H1 (cell line): ENCODE measurements at regions not wholly inside any gene's neighbourhood (a gene's known extent, or its start where the extent isn't known, plus 50 kb on each side); places are given as distances from the start of the nearest gene placed in this dataset.

Experiments used
- CBX5 ChIP-seq: fragments of 300-800, 300-1000 bp; sonication (generic); IDR thresholded peaks from 2 replicates; pipeline ENCODE4 v1.7.1; 2016; ENCODE audit warnings: antibody characterized with exemption, low read length, low read depth
- CHD1 ChIP-seq: IDR thresholded peaks from 2 replicates; pipeline ENCODE4 v1.6.1; 2012; ENCODE audit warnings: low read depth, low read length, improper control_type of control experiment
- CHD7 ChIP-seq: fragments of 300-600 bp; sonication (generic); IDR thresholded peaks from 2 replicates; pipeline ENCODE4 v1.7.1; 2012; ENCODE audit warnings: low read length, moderate library complexity, mild to moderate bottlenecking, inconsistent platforms; ENCODE audit not compliant: insufficient replicate concordance
- CTBP2 ChIP-seq: IDR thresholded peaks from 2 replicates; pipeline ENCODE4 v1.7.0; 2011; ENCODE audit warnings: borderline replicate concordance, mild to moderate bottlenecking, moderate library complexity, mixed read lengths, low read length; ENCODE audit not compliant: insufficient read depth, insufficient read length
- E2F6 ChIP-seq: IDR thresholded peaks from 2 replicates; pipeline ENCODE4 v1.6.1; 2012; ENCODE audit warnings: inconsistent platforms
- RBBP5 ChIP-seq: IDR thresholded peaks from 2 replicates; pipeline ENCODE4 v1.7.1; 2012; ENCODE audit warnings: low read depth, mild to moderate bottlenecking, inconsistent platforms, low read length, moderate library complexity, borderline replicate concordance
- RFX5 ChIP-seq: IDR thresholded peaks from 2 replicates; pipeline ENCODE4 v1.6.1; 2011; ENCODE audit warnings: low read depth, low read length, improper control_type of control experiment, borderline replicate concordance
- SP2 ChIP-seq: IDR thresholded peaks from 2 replicates; pipeline ENCODE4 v1.6.1; 2012; ENCODE audit warnings: mild to moderate bottlenecking, low read length, inconsistent platforms
- SRF ChIP-seq: IDR thresholded peaks from 2 replicates; pipeline ENCODE4 v1.6.1; 2011; ENCODE audit warnings: mild to moderate bottlenecking, low read depth, low read length, moderate library complexity
- SUZ12 ChIP-seq: fragments of 200-600 bp; sonication (generic); IDR thresholded peaks from 2 replicates; pipeline ENCODE4 v1.6.1; 2012; ENCODE audit warnings: mild to moderate bottlenecking, inconsistent platforms, low read length, moderate library complexity, mixed read lengths
- TAF1 ChIP-seq: IDR thresholded peaks from 2 replicates; pipeline ENCODE4 v1.6.1; 2011; ENCODE audit warnings: mild to moderate bottlenecking, low read depth, low read length
- TF ChIP-seq, protein P1 (sequence below): IDR thresholded peaks from 2 replicates; pipeline ENCODE4 v1.6.1; 2012; ENCODE audit warnings: inconsistent platforms

DNA sequence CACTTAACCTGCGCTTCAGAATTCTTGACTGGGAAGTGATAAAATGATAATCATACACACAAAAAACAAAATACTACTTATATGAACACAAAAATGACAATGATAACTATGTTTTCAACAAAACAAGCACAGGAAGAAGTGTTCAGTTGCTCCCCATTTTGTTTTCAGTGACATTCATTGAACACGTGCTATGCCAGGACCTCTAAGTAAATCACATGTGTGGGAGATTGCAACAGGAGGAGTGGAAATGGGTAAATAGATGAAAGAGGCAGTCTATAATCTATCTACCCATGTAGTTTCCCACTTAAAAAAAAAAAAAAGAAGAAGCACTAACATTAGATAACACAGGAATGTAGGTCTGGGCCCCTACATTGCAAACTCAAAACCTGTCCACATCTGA is 183.5 kb upstream of the HNRNPA3 start (continued):
- no peak for TF ChIP-seq CHD7
- TF ChIP-seq SUZ12 = no peak
- no peak for TF ChIP-seq RBBP5
- no peak for TF ChIP-seq SRF
- TF ChIP-seq CTBP2 = no peak
- TF ChIP-seq, protein P1, sequence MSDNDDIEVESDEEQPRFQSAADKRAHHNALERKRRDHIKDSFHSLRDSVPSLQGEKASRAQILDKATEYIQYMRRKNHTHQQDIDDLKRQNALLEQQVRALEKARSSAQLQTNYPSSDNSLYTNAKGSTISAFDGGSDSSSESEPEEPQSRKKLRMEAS = no peak
- no peak for TF ChIP-seq TAF1
- TF ChIP-seq CHD1 = no peak
- no peak for TF ChIP-seq CBX5
- no peak for TF ChIP-seq RFX5
- TF ChIP-seq SP2 = no peak
- no peak for TF ChIP-seq E2F6
